OCI-LY3 (cell line): ENCODE measurements at regions not wholly inside any gene's neighbourhood (a gene's known extent, or its start where the extent isn't known, plus 50 kb on each side); places are given as distances from the start of the nearest gene placed in this dataset.

Experiments
- CTCF ChIP-seq: fragments of 200-600, 300-600 bp; sonication (generic); IDR thresholded peaks from 2 replicates; pipeline ENCODE4 v1.5.1; 2014; ENCODE audit warnings: antibody characterized with exemption, low read length, low read depth
- EZH2phosphoT487 ChIP-seq: fragments of 200-600 bp; shearing (Covaris generic); IDR thresholded peaks from 2 replicates; pipeline ENCODE4 v1.6.1; 2018; ENCODE audit warnings: antibody characterized with exemption, mixed run types, low read depth

- TF ChIP-seq CTCF (no peak), EZH2phosphoT487 (no peak)
Observed at GRCh38 chr5:84494453-84494852, 109.8 kb upstream of the EDIL3 start.
